ENCODE measurements at regions not wholly inside any gene's neighbourhood (a gene's known extent, or its start where the extent isn't known, plus 50 kb on each side); places are given as distances from the start of the nearest gene placed in this dataset.

DNA sequence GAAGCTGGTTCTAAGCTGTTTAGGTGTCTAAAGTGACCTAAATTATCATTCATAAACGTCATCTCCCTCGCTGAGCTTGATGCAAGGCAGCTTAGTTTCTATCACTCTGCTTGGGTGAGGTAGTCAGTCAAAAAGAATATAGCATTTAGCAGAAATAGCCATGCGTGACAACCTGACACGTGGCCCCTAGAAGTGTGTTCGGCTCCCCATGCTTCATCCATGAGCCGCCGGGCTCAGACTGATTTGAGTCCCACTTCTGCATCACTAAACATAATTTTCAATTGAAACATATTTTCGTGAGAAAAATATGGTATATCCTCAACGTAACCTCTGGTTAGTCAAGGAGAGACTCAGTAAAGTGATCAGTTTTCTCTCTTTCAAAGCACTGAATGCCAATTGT is 459.8 kb downstream of the IRS2 start:
- TF ChIP-seq, protein P1, sequence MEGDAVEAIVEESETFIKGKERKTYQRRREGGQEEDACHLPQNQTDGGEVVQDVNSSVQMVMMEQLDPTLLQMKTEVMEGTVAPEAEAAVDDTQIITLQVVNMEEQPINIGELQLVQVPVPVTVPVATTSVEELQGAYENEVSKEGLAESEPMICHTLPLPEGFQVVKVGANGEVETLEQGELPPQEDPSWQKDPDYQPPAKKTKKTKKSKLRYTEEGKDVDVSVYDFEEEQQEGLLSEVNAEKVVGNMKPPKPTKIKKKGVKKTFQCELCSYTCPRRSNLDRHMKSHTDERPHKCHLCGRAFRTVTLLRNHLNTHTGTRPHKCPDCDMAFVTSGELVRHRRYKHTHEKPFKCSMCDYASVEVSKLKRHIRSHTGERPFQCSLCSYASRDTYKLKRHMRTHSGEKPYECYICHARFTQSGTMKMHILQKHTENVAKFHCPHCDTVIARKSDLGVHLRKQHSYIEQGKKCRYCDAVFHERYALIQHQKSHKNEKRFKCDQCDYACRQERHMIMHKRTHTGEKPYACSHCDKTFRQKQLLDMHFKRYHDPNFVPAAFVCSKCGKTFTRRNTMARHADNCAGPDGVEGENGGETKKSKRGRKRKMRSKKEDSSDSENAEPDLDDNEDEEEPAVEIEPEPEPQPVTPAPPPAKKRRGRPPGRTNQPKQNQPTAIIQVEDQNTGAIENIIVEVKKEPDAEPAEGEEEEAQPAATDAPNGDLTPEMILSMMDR (IDR thresholded peaks at IDR 0.05), result no peak
- no peak for DNase-seq (ENCODE audit: extremely low spot score, unreplicated experiment)
- Mint-ChIP-seq H3K27ac (ENCODE audit: unreplicated experiment) (no peak overlapping the region), H3K27me3 (ENCODE audit: unreplicated experiment) (no peaks in the 10 kb centered on the region), H3K36me3 (ENCODE audit: unreplicated experiment) (no peaks in the 10 kb centered on the region), H3K4me3 (ENCODE audit: unreplicated experiment) (no peak overlapping the region), H3K4me1 (ENCODE audit: unreplicated experiment) (no peaks in the 10 kb centered on the region), H3K9me3 (ENCODE audit: unreplicated experiment) (no peaks in the 10 kb centered on the region)

DNA sequence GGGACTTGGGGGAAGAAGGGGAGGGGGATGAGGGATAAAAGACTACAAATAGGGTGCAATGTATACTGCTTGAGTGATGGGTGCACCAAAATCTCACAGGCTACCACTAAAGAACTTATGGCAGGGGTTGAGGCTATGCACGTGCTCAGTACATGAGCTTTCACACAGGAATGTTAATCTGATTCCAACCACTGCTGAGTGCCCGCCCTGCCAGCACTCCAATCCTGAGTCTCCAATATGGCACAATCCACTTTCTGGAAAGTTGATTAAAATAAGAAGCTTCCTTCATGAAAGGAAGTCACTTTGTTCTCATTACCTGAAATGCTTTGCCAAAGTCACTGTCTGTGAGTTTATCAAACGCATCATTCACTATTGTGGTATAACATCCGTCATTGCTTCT is 463.0 kb downstream of the IRS2 start:
- TF ChIP-seq, protein P1 (IDR thresholded peaks at IDR 0.05), result no peak
- no peak for DNase-seq (ENCODE audit: extremely low spot score, unreplicated experiment)
- Mint-ChIP-seq H3K27ac (ENCODE audit: unreplicated experiment) (no peak overlapping the region), H3K4me1 (ENCODE audit: unreplicated experiment) (no peaks in the 10 kb centered on the region), H3K9me3 (ENCODE audit: unreplicated experiment) (no peaks in the 10 kb centered on the region), H3K27me3 (ENCODE audit: unreplicated experiment) (no peaks in the 10 kb centered on the region), H3K36me3 (ENCODE audit: unreplicated experiment) (no peaks in the 10 kb centered on the region), H3K4me3 (ENCODE audit: unreplicated experiment) (no peak overlapping the region)

DNA sequence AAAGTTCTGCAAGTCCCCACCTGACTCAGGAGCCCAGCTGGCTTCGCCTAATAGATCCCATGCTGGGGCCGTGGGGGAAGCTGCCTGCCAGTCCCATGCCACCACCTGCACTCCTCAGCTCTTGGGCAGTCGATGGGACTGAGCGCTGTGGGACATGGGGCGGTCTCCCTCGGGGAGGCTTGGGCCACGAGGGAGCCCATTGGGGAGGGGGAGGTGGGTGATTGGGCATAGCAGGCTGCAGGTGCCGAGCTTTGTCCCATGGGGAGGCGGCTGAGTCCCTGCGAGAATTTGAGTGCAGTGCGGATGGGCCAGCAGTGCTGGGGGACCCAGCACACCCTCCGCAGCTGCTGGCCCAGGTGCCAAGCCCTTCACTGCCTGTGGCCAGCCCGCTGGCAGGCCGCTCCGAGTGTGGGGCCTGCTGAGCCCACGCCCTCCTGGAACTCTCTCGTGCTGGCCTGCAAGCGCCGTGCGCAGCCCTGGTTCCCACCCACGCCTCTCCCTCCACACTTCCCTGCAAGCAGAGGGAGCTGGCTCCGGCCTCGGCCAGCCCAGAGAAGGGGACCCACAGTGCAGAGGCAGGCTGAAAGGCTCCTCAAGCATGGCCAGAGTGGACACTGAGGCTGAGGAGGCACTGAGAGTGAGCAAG is 467.3 kb downstream of the IRS2 start:
- Mint-ChIP-seq H3K4me1 (ENCODE audit: unreplicated experiment) (no peaks in the 10 kb centered on the region), H3K36me3 (ENCODE audit: unreplicated experiment) (no peaks in the 10 kb centered on the region), H3K27ac (ENCODE audit: unreplicated experiment) (no peak overlapping the region), H3K9me3 (ENCODE audit: unreplicated experiment) (no peaks in the 10 kb centered on the region), H3K27me3 (ENCODE audit: unreplicated experiment) (no peaks in the 10 kb centered on the region), H3K4me3 (ENCODE audit: unreplicated experiment) (no peak overlapping the region)
- DNase-seq (ENCODE audit: extremely low spot score, unreplicated experiment), result no peak
- TF ChIP-seq, protein P1 (IDR thresholded peaks at IDR 0.05), result no peak

DNA sequence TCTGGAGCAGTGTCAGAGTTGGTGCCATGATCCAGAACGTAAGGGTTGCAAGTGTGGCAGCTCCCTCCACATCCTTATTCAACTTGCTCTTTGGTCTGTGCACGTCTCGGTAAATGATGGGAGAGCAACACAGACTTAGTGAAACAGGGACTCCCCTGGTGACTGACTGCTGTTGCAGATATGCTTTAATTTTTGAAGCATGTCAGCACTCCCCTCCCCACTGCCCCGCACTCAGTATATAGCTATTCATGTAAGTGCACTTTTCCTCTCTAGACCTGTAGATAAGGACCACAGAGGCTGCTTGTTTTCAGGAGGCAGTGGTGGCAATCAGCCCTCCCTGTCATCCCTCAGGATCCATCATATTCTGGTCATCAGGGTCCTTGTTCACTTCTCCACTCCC is 470.9 kb downstream of the IRS2 start:
- TF ChIP-seq, protein P1 (IDR thresholded peaks at IDR 0.05), result no peak
- DNase-seq (ENCODE audit: extremely low spot score, unreplicated experiment), result no peak
- H3K27me3 Mint-ChIP-seq (ENCODE audit: unreplicated experiment), result no peaks in the 10 kb centered on the region
- no peak overlapping the region for H3K4me3 Mint-ChIP-seq (ENCODE audit: unreplicated experiment)
- no peak overlapping the region for H3K27ac Mint-ChIP-seq (ENCODE audit: unreplicated experiment)
- no peaks in the 10 kb centered on the region for H3K9me3 Mint-ChIP-seq (ENCODE audit: unreplicated experiment)
- H3K4me1 Mint-ChIP-seq (ENCODE audit: unreplicated experiment), result peaks cover 2% of the 10 kb centered on the region
- H3K36me3 Mint-ChIP-seq (ENCODE audit: unreplicated experiment), result no peaks in the 10 kb centered on the region

DNA sequence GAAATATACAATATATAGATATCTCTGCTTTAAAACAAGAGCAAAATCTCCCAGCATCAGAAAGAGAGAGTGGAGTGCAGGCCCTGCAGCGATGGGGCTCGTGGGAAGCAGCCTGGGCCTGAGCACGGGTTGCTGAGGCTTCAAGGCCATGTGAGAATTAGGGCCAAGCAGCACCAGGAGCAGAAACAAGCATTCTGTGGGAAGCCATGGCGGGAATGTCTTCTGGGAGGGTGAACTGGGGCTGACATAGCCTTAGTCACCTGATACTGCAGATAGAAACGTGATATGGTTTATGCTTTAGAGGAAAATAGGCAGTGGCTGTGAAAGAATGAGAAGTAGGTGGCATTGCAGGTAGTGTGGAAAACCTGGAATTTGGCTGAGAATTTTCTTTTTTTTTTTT is 472.3 kb downstream of the IRS2 start:
- Mint-ChIP-seq H3K27me3 (ENCODE audit: unreplicated experiment) (no peaks in the 10 kb centered on the region), H3K27ac (ENCODE audit: unreplicated experiment) (no peak overlapping the region), H3K4me1 (ENCODE audit: unreplicated experiment) (peaks cover 8% of the 10 kb centered on the region), H3K36me3 (ENCODE audit: unreplicated experiment) (no peaks in the 10 kb centered on the region), H3K9me3 (ENCODE audit: unreplicated experiment) (no peaks in the 10 kb centered on the region), H3K4me3 (ENCODE audit: unreplicated experiment) (no peak overlapping the region)
- DNase-seq (ENCODE audit: extremely low spot score, unreplicated experiment), result no peak
- TF ChIP-seq, protein P1 (IDR thresholded peaks at IDR 0.05), result no peak
